ENCODE measurements at regions not wholly inside any gene's neighbourhood (a gene's known extent, or its start where the extent isn't known, plus 50 kb on each side); places are given as distances from the start of the nearest gene placed in this dataset.

DNA sequence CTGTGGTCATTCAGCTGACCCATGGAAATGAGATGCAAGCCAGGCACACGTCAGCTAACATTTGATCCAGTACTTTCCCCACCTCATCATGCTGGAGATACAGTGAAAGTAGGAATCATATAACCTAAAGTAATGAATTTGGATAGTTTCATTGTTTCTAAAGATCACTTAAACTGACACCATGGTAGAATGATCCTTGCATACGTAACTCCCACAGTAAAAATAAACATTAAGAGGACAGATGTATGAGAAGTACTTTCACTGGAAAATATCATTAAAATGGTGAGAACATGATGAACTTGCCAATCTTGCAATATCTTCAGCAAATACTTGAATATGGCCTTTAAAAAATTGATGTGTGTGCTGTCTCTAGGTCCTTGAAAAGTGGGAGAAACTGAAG lies 85.4 kb downstream of the MAIP1 start:
- no peak for TF ChIP-seq POLR2A (IDR thresholded peaks at IDR 0.05; ENCODE audit: low read length)
- no peak for TF ChIP-seq GATA1 (IDR thresholded peaks at IDR 0.05; ENCODE audit: low read depth, low read length)

Measured in erythroblast (primary cell).